ENCODE measurements at regions not wholly inside any gene's neighbourhood (a gene's known extent, or its start where the extent isn't known, plus 50 kb on each side); places are given as distances from the start of the nearest gene placed in this dataset.
"Not testable (repeated sequence)": the region's sequence is repeated elsewhere in the genome, so short reads cannot be mapped to it uniquely, and the experiment has no call there.

GRCh38 chr1:87983841-87984240 is 655.2 kb downstream of the LMO4 start:
- Histone ChIP-seq H3K27me3 (no peaks in the 10 kb centered on the region), H3K4me3 (no peak overlapping the region), H3K27ac (no peak overlapping the region), H3K9me3 (no peaks in the 10 kb centered on the region), H3K4me1 (no peaks in the 10 kb centered on the region), H3K36me3 (ENCODE audit: low read depth, missing control alignments) (no peaks in the 10 kb centered on the region)
- 90 to 93% methylated on average over 1 of the region's 1 CpG for WGBS, 2 donors
- no peak for TF ChIP-seq CTCF (IDR thresholded peaks at IDR 0.05)
- TF ChIP-seq POLR2A (IDR thresholded peaks at IDR 0.05): no peak
- no peak for DNase-seq
- intact Hi-C loops (cut with DNase I; ENCODE audit: low total_unique reads): no loop called here

- H3K27ac ChIP-seq: no peak overlapping the region
- no peak for DNase-seq
- intact Hi-C loops (cut with DNase I; ENCODE audit: low total_unique reads): no loop called here
- H3K36me3 ChIP-seq (ENCODE audit: low read depth, missing control alignments): no peaks in the 10 kb centered on the region
- 79 to 91% methylated on average over 1 of the region's 1 CpG for WGBS, 2 donors
- no peaks in the 10 kb centered on the region for H3K4me1 ChIP-seq
- no peaks in the 10 kb centered on the region for H3K27me3 ChIP-seq
- H3K4me3 ChIP-seq: no peak overlapping the region
- H3K9me3 ChIP-seq: no peaks in the 10 kb centered on the region
- no peak for TF ChIP-seq CTCF (IDR thresholded peaks at IDR 0.05)
These were observed 656.4 kb downstream of the LMO4 start for GRCh38 chr1:87985071-87985470.

- Histone ChIP-seq H3K9me3 (no peaks in the 10 kb centered on the region), H3K27ac (no peak overlapping the region), H3K4me3 (no peak overlapping the region), H3K4me1 (no peaks in the 10 kb centered on the region), H3K27me3 (no peaks in the 10 kb centered on the region), H3K36me3 (ENCODE audit: low read depth, missing control alignments) (no peaks in the 10 kb centered on the region)
- intact Hi-C loops (cut with DNase I; ENCODE audit: low total_unique reads): no loop called here
- WGBS, 2 donors: 83 to 86% methylated on average over 6 of the region's 6 CpGs
- DNase-seq: no peak
- TF ChIP-seq CTCF (IDR thresholded peaks at IDR 0.05): no peak
- no peak for TF ChIP-seq POLR2A (IDR thresholded peaks at IDR 0.05)
These were observed 657.6 kb downstream of the LMO4 start for GRCh38 chr1:87986130-87986866.

- 83 to 100% methylated on average over 2 of the region's 2 CpGs for WGBS, 2 donors
- Histone ChIP-seq H3K9me3 (no peaks in the 10 kb centered on the region), H3K27ac (no peak overlapping the region), H3K4me1 (no peaks in the 10 kb centered on the region), H3K4me3 (no peak overlapping the region), H3K36me3 (ENCODE audit: low read depth, missing control alignments) (no peaks in the 10 kb centered on the region), H3K27me3 (no peaks in the 10 kb centered on the region)
- intact Hi-C loops (cut with DNase I; ENCODE audit: low total_unique reads): no loop called here
- TF ChIP-seq POLR2A (IDR thresholded peaks at IDR 0.05) (no peak), CTCF (IDR thresholded peaks at IDR 0.05) (no peak)
- DNase-seq: no peak
These were observed 660.7 kb downstream of the LMO4 start for GRCh38 chr1:87989346-87989745.

- DNase-seq; H3K36me3 ChIP-seq (ENCODE audit: low read depth, missing control alignments); H3K27ac ChIP-seq; H3K4me3 ChIP-seq; H3K4me1 ChIP-seq; intact Hi-C loops (cut with DNase I; ENCODE audit: low total_unique reads); H3K27me3 ChIP-seq; H3K9me3 ChIP-seq: not testable (repeated sequence)
- WGBS, 2 donors: 94 to 97% methylated on average over 5 of the region's 5 CpGs
These were observed 663.9 kb downstream of the LMO4 start for GRCh38 chr1:87992536-87992935.

All from testis (tissue), 2 donors.